Skin epidermis (tissue), 12 donors: ENCODE measurements at regions not wholly inside any gene's neighbourhood (a gene's known extent, or its start where the extent isn't known, plus 50 kb on each side); places are given as distances from the start of the nearest gene placed in this dataset.
A peak's percentile ranks its signal among the peaks of the same experiment; 100 is the strongest.
"Not testable (repeated sequence)": the region's sequence is repeated elsewhere in the genome, so short reads cannot be mapped to it uniquely, and the experiment has no call there.

ENCODE experiments used
- H3K27ac ChIP-seq, 21 experiments: fragments of 200-600 bp; sonication (generic) in 11 of 21; one replicate each; pipeline ENCODE4 v1.5.0; 2020; ENCODE audit warnings: mild to moderate bottlenecking in 3 of 21, inconsistent platforms in 2 of 21, moderate library complexity in 2 of 21
- H3K4me3 ChIP-seq, 7 experiments: fragments of 200-600 bp; sonication (generic) in 2 of 7; one replicate each; pipeline ENCODE4 v1.5.0; 2020; ENCODE audit warnings: inconsistent platforms in 2 of 7, mild to moderate bottlenecking in 2 of 7, moderate library complexity in 1 of 7

- H3K4me3 ChIP-seq, result no peak overlapping the region
- peak overlapping the region in 6 of 21 experiments; percentile 4 to 58 (median 22) for H3K27ac ChIP-seq
Measured at GRCh38 chr10:59018977-59019376, 157.5 kb upstream of the PHYHIPL start.

DNA sequence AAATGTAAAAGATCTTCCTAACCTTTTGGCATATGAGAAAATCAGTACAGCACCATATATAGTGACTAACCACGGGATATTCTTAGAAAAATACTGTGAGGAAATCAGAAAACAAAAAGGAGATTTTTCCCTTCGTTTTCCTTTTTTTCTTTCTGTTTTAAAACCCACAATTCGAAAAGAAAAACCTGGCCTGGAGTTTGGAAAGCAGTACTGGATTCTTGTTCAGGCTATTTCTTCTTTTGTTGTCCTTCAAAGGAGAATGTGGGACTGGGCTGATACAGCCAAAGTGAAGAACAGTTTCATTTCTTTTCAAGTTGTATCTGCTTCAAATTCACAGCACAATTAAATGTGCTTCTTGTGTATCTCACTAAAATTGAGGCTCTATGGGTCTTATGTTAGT, 156.8 kb upstream of the PHYHIPL start:
- Histone ChIP-seq H3K4me3 (no peak overlapping the region), H3K27ac (peak overlapping the region in 9 of 21 experiments; percentile 4 to 58 (median 18))

- Histone ChIP-seq H3K4me3 (no peak overlapping the region), H3K27ac (no peak overlapping the region)
Measured at GRCh38 chr10:59020502-59020901, 155.9 kb upstream of the PHYHIPL start.

DNA sequence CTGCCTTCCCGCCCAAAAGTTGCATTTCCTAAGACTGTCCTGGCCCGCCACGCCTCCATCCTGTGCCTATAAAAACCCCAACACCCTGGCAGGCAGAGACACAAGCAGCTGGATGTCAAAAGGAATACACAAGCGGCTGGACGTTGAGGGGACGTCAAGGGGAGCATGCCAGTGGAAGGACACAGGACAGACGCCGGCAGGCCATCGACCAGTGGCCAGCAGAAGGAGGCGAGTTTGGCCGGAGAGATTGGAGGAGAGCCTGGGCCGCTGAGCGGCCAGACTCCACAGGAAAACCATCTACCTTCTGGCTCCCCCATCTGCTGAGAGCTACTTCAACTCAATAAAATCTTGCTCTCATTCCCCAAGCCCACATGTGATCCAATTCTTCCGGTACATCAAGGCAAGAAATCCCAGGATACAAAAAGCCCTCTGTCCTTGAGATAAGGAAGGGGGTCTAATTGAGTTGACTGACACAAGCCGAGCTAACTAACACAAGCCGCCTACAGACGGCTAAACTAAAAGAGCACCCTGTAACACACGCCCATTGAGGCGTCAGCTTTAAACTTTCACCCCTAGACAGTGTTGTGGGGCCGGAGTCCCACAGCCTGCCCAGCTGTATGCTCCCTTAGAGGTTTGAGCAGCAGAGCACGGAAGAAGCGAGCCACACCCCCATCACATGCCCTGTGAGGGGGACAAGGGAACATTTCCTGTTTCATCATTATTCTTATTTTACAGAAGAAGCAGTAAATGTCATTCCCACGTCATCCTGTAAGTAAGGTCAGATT, 150.3 kb upstream of the PHYHIPL start:
- Histone ChIP-seq H3K27ac (no peak overlapping the region), H3K4me3 (no peak overlapping the region)

- Histone ChIP-seq H3K4me3 (no peak overlapping the region), H3K27ac (no peak overlapping the region)
Measured at GRCh38 chr10:59027975-59028655, 148.3 kb upstream of the PHYHIPL start.

DNA sequence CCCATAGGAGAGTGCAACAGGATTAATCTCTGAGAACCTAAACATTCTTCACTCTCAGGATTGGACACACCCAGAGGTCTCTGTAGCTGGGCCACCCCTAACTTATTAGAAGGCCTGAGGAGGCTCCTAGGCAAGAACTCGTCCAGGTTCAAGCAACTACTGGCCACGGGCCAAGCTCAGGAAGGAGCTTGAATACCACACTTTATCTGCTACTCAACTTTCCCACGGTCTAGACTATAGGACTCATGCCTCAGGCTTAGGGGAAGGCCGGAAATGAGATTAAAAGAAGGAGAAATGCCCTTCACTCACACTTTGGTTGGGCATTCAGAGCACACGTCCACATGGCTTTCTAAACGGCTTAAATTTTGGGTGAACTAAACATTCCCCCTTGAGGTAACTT, 142.8 kb upstream of the PHYHIPL start:
- no peak overlapping the region for H3K27ac ChIP-seq
- H3K4me3 ChIP-seq, result no peak overlapping the region

- no peak overlapping the region for H3K4me3 ChIP-seq
- H3K27ac ChIP-seq, result no peak overlapping the region
Measured at GRCh38 chr10:59036311-59037017, 140.0 kb upstream of the PHYHIPL start.

- H3K4me3 ChIP-seq, result no peak overlapping the region
- no peak overlapping the region for H3K27ac ChIP-seq
Measured at GRCh38 chr10:59037018-59037389, 139.4 kb upstream of the PHYHIPL start.

- H3K4me3 ChIP-seq, result no peak overlapping the region
Measured at GRCh38 chr10:59037506-59037905, 138.9 kb upstream of the PHYHIPL start.

DNA sequence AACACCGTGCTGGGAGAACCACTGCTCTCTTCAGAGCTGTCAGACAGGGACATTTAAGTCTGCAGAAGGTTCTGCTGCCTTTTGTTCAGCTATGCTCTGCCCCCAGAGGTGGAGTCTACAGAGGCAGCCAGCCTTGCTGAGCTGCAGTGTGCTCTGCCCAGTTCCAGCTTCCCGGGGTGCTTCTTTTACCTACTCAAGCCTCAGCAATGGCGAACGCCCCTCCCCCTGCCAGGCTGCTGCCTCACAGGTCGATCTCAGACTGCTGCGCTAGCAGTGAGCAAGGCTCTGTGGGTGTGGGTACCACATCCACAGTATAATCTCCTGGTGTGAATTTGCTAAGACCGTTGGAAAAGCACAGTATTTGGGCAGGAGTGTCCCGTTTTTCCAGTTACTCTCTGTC, 133.1 kb upstream of the PHYHIPL start:
- H3K27ac ChIP-seq, result not testable (repeated sequence)
- H3K4me3 ChIP-seq, result peak overlapping the region in 2 of 7 experiments; percentile 8 to 13

More at GRCh38 chr10:59037506-59037905, 138.9 kb upstream of the PHYHIPL start:
- no peak overlapping the region for H3K27ac ChIP-seq

DNA sequence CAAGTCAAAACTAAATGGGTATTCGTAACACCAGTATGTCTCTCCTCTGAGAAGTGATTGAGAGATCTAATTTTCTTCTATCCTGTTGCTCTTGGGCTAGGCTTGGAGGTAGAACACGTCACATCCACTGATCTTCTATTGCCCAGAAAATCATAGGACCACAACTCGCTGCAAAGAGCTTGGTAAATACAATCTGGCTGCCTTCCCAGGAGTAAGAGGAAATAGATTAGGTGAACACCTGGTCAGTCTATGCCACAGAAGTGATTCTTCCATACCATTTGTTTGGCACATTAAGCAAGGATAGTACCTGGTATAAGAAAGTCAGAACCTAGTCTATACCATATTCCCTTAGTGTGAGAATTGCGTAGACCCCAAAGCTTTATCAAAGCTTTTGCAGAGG, 129.3 kb upstream of the PHYHIPL start:
- Histone ChIP-seq H3K27ac (no peak overlapping the region), H3K4me3 (no peak overlapping the region)

GRCh38 chr10:59047957-59048618, 128.4 kb upstream of the PHYHIPL start:
- no peak overlapping the region for H3K27ac ChIP-seq
- no peak overlapping the region for H3K4me3 ChIP-seq

DNA sequence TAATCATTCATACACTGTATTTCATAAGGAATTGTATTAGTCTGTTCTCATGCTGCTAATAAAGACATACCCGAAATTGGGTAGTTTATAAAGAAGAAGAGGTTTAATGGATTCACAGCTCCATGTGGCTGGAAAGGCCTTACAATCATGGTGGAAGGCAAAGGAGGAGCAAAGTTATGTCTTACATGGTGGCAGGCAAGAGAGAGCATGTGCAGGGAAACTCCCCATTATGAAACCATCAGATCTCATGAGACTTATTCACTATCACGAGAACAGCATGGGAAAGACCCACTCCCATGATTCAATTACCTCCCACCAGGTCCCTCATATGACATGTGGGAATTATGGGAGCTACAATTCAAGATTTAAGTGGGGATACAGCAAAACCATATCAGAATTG, 122.9 kb upstream of the PHYHIPL start:
- H3K4me3 ChIP-seq, H3K27ac ChIP-seq: not testable (repeated sequence)

DNA sequence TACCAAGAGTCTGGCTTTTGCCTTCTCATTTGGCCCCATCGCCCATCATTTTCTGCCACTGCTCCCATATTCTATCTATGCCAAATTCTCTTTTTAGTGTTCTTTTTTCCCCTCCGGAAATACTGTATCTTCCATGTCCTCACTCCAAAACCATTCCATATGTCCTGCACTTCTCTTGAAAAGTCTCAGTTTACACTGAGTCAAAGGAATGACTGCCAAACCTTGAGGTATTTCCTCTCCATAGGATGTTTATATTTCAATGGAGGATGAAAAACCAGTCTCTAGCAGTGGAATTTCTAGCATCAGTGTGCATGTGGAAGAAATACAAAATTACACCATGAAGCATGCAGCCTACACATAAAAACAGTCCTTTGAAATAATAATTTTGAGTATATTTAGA, 121.4 kb upstream of the PHYHIPL start:
- no peak overlapping the region for H3K27ac ChIP-seq

GRCh38 chr10:59057345-59057744, 119.1 kb upstream of the PHYHIPL start:
- H3K27ac ChIP-seq, result no peak overlapping the region
- no peak overlapping the region for H3K4me3 ChIP-seq

More for the DNA sequence above, 121.4 kb upstream of the PHYHIPL start:
- H3K4me3 ChIP-seq, result no peak overlapping the region

DNA sequence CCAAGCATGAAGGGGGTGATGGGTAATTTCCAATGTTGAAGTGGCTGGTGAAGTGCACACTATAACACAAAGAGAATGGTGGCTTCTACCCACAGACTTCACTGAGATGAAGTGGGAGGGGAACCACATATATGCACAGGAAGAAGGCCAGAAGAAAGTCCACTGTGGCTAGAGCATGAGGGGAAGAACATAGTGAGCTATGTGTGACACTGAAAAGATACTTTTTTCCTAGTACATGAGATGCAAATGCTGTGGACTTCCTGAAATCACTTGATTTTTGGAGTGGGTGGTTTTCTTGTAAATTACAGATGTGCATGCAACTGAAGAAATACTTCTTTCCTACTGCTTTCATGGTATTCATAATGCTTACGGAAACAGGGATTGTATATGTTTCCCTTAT, 115.6 kb upstream of the PHYHIPL start:
- no peak overlapping the region for H3K4me3 ChIP-seq
- no peak overlapping the region for H3K27ac ChIP-seq

GRCh38 chr10:59063491-59063890, 113.0 kb upstream of the PHYHIPL start:
- no peak overlapping the region for H3K27ac ChIP-seq
- H3K4me3 ChIP-seq, result no peak overlapping the region

DNA sequence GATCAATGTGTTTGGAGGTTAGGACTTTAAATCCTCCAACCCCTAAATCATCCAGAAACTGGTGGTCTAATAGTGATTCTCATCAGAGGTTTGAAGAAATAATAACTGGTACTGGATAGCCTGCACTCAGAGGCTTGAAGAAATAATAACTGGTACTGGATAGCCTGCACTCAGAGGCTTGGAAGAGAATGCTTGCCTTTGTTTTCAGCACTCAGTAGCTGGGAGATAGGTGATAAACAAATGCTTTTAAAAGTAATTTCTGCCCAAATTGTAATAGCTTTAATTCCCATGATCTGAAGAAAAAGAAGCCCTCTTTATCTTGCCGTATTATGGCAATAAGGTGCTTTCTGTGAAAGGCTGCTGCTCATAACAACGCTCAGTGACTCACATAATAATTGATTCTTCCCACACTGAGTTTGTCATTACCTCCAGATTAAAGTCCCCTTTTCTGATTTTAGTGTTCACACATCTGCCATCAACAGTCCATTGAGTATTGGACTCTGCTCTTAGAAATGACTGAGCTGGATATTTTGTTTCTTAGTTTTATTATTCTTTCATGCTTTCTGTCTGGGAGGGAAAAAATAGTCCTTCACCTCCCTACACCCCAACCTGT, 112.3 kb upstream of the PHYHIPL start:
- H3K27ac ChIP-seq, result no peak overlapping the region
- no peak overlapping the region for H3K4me3 ChIP-seq

- Histone ChIP-seq H3K27ac (no peak overlapping the region), H3K4me3 (no peak overlapping the region)
Measured at GRCh38 chr10:59064759-59065539, 111.5 kb upstream of the PHYHIPL start.
